PC-3 (cell line): ENCODE measurements at regions not wholly inside any gene's neighbourhood (a gene's known extent, or its start where the extent isn't known, plus 50 kb on each side); places are given as distances from the start of the nearest gene placed in this dataset.

Source experiments
- CTCF ChIP-seq: fragments of 300-600 bp; sonication (generic); conservative IDR thresholded peaks from 2 replicates; pipeline ENCODE4 v1.5.1; 2017; ENCODE audit warnings: antibody characterized with exemption, low read depth, mild to moderate bottlenecking, low read length
- EZH2phosphoT487 ChIP-seq: fragments of 300-600 bp; sonication (generic); IDR thresholded peaks from 2 replicates; pipeline ENCODE4 v1.6.1; 2018; ENCODE audit warnings: mild to moderate bottlenecking, antibody characterized with exemption, low read length, borderline replicate concordance

GRCh38 chr3:24832891-24833290 lies 338.2 kb upstream of the THRB start:
- no peak for TF ChIP-seq CTCF
- no peak for TF ChIP-seq EZH2phosphoT487
